Stimulated activated CD4-positive, alpha-beta T cell treated with anti-CD3 and anti-CD28 coated beads, Interleukin-2, amount 100 ng/mL, for 24 hours (primary cell): ENCODE measurements at regions not wholly inside any gene's neighbourhood (a gene's known extent, or its start where the extent isn't known, plus 50 kb on each side); places are given as distances from the start of the nearest gene placed in this dataset.

Experiments
- DNase-seq, 2 donors: peaks; one replicate each; pipeline ENCODE4 v3.0.0-alpha.2; 2020

DNA sequence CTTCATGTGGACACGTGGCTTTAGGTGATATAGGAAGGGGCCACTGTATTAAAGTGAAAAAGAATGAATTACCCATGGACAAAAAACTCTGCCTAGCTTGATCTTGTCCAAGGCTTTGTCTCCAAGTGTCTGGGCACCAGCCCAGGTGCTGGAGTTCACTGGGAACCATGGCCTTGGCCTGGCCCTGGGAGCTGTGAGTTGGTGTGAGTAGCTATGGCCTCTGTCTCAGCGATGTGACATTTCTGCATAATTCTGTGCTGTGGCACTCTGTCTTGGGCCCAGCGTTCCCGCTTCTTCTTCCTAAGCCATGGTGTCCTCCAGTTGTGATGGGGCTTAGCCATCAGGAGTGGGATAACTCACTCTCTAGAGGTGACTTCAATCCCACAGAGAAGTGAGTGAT lies 119.0 kb upstream of the PPP2R2D start:
- DNase-seq, result no peak

DNA sequence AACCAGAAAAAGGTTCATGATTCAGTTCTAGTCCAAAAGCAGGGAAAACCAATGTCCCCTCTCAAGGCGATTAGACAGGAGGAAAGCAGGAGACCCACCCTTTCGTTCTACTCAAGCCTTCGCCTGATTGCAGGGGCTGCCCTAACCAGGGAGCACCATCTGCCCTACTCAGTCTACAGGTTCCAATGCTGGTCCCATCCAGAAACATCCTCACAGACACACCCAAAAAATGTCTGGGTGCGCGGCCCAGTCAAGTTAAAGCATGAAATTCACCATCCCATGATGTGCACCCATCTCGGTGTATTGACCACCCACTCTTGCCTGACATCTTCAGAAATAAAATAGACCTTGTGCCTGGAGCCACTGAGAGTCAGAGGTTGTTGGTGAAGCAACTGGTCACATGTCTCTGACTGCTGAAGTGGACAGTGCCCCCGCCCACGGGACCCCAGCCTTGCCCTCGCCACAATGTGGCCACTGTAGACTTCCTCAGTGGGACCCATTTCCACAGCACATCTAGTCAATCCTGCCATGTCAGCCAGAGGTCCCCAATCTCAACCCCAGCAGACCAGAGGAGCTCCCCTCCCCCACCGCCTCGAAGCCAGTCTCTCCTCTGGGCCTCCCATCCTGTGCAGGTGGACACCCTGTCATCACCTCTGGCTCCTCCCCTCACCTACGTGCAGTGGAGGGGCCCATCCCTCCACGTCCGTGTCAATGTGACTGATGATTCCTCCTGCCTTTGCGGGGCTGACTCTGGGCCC lies 116.3 kb upstream of the PPP2R2D start:
- DNase-seq, result no peak

DNA sequence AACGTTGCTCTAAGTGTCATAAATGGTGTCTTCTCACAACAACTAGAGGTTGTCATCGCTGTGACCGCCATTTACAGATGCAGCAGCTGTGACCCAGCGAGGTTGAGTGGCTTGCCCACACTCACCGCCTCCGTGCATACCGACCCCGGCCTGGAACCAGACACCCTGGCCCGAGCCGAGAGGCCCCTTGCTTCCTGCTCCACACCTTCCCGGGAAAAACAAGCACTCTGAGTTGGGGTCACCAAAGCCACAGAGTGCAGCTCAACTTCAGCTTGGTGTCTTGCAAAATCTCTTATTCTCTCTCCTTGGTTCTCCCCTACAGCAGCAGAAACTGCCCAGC lies 115.7 kb upstream of the PPP2R2D start:
- no peak for DNase-seq

DNA sequence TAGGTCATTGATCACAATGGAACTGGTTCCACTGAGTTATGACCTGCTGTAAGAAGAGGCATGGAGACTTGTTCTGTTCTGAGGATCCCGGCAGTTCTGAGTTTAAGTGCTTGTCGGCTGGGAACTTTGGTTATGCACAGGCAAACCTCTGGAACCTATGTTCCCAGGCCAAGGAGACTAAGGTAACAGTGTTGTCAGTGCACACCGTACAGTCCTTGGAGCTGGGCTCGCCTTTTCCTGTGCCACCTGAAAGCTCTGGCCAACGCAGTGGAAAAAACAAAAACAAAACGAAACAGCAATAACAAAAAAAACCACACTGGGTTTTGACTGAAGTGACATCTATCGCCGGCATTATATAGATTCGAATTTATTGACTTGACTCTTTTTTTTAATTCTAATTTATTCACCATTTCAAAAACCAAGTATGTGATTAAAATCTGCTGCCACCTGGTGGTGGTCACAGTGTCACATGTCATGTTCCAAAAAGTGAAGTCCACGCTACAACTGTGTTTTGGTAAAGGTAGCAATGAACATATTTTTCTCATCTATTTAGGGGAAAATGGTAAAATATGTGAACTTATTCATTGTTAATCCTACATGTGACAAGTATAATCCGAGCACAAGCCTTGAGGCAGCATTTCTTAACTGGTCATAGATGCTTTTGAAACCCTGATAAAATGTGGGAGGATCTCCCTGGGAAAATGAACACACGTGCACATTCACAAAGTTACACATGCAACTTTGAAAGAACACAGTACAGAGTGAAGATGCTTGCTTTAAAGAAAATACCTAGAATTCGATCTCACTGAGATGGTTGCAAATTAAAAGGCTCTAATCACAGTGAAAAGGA lies 113.8 kb upstream of the PPP2R2D start:
- peak; percentile 36 to 54 for DNase-seq

DNA sequence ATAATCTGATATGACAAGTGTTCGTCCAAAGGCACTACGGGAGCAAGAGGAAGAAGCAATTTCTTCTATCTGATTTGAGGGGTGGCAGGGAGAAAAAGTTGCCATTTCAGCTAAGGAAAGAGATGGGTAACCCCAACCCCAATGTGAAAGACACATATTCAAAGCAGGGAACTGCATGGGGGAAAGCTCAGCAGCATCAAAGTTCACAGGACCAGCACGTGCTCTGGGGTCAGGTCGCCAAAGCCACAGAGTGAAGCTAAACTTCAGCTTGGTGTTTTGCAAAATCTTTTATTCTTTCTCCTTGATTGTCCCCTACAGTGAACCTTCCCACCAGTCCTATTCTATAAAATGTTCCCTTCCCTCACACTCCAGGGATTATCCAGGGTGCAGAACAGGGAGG lies 112.8 kb upstream of the PPP2R2D start:
- DNase-seq, result no peak

DNA sequence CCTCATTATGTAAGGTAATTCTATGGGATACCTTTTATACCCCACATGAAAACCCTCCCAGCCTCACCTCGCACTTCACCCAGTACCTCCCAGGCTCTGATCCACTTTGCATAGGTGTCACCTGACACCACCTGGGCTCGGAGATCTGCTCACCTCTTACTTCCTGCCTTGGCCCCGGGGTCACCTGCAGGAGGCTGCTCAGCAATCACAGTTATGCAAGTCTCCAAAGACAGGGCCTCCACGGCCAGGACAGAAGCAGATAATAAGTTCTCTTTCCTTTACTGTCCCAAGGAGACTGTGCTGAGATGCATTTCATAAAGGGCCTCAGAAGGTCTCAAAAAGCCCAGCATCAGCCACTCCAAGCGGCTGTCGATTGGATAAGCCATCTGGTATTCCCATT lies 112.4 kb upstream of the PPP2R2D start:
- DNase-seq, result no peak

DNA sequence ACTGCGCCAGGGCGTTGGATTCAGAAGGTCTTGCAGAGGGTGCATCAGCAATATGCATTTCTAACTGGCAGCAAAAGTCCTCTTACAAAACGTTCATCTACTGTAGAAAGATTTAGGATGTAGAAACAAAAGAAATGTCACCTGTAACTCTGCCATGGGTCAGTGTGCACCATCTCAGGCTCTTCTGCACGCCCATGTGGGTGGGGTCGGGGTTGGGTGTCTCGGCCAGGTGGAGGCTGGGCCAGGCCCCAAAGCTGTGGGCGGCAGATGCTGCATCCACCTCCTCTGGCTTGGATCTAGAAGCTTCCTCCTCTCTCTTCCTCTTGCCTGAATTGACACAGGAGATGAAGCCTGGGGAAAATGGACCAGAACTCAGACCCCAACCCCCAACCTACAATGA lies 111.3 kb upstream of the PPP2R2D start:
- DNase-seq, result no peak

DNA sequence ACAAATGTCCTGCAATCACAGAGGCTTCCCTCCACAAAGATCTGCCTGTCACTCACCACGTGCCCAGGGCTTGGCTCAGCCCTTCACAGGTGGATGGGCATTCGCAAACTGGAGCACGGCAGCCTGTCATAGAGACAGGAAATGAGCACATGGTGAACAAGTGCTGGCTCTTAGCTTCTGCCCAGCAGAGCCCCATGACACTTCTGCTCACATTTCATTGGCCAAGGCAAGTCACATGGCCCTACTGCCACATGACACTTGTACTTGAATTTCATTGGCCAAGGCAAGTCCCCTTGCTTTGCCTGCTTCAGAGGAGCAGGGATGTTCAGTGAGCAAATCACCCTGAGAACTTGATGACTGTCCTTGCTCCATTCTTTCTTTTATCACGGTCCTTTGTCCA lies 110.8 kb upstream of the PPP2R2D start:
- DNase-seq, result peak in 1 of 2 donors; percentile 52

DNA sequence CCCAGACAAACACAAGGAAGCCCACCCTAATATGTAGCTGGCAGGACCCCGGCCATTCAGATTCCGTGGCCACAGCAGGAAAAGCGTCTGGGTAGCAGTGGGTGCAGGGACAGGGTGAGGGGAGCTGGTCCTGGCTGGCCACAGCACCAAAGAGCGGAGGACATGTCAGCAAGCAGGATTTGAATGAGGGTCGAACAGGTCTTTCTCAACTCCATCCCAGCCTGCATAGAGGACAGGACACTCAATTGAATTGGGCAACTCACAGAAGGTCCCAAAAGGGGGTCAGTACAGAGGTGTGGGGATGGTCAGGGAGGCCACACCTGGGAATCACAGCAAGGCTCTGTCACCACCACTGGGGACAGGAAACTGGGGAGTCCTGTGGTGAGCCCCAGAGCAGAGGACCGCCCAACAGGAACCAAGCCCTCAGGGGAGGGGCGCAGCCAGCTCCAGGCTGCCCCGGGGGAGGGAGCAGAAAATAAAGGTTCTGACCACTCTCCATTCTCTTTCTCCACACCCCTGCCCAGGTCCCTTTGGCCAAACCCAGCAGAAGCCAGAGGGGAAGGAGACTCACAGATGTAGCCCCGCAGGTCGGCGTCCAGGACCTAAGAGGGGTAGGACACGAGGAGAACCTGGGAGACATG lies 108.7 kb upstream of the PPP2R2D start:
- DNase-seq, result no peak

DNA sequence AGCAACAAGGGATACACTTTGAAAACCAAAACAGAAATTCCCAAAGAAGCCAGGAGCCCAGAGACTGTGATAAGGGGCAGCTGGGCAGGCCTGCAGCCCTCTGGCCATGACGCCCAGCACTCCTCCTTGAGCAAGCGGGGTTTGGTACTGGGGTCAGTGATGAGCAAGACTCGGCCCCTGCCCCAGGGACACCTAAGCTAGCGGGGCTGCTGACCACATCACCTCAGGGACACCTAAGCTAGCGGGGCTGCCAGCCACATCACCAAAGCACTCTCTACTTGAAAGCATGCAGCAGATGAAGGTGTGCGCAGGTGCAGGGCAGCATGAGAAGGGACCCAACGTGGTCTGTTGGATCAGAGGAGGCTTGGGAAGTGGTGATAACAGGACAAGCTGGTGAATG lies 108.0 kb upstream of the PPP2R2D start:
- DNase-seq, result no peak

DNA sequence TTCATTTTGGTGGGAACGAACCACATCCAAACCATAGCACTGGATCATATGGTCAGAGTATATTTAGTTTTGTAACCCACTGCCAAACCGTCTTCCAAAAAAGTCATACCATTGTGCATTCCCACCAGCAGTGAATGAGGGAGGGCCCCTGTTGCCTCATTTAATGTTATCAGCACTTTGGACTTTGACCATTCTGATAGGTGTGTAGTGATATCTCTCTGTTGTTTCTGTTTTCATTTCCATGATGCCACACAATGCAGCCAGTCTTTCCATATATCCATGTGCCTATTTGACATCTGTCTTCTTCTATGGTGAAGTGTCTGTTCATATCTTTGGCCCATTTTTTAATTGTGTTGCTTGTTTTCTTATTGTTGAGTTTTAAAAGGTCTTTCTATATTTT lies 105.0 kb upstream of the PPP2R2D start:
- DNase-seq, result no peak

DNA sequence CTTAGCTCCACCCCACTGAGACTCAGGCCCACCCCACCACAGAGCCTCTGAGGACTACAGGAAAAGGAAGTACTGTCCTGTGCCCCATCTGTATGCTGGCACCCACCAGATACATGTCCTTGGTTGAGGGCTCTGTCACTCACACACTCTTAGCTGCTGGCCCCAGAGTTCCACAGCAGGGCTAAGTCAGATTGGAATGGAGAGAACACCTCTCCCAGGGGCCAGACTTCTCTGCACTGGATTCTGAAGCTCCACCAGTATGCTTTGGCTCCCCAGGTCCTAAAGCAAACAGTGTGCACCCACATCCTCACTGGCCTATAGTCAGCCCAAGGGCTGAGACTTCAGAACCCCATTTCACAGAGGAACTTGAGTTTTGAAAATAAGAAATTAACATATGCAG lies 103.2 kb upstream of the PPP2R2D start:
- DNase-seq, result no peak

DNA sequence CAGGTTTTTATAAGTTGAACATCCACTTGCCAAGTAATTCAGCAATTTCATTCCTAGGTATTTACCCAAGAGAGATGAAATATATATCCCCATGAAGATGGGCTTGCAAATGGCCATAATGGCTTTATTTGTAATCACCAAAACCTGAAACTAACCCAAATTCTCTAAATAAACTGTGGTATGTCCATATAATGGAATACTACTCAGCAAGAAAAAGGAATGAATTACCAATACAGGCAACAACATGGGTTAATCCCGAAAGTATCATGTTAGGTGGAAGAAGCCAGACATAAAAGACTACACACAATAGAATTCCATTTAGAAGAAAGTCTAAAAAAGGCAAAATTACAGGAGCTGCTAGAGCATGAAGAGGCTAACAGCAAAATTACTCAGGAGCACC lies 101.4 kb upstream of the PPP2R2D start:
- DNase-seq, result no peak

DNA sequence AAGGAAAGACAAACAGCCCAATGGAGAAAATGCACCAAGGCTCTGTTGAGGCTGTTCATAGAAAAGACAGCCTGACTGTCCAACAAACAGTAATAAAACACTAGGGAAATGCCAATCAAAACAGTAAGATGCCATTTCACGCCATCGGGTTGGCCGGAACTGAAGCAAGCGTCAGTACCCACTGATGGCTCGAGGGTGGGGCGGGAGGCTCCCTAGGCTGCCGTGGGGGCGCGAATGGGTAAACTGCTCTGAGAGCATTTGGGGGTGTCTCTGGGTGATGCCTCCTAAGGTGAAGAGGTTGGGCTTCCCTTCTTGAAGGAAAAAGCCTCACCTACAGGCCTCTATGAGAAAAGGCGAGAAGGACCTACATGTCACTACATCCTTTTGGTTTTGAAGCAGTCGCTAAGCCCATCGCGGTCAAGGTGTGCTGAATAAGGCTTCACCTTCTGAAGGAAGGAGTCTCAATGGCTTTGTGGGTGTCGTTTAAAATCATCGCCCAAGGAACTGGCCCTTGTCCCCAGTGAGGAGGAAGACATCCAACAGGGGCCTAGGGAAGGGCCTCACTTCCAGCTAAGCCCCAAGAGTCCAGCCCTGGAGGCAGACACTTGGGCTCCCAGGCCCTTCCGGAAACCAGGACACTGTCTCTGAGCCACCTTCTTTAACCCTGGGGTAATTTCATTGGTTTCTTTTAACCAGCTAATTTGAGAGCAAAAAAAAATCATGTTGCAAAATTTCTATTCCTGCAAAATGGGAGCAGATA lies 98.5 kb upstream of the PPP2R2D start:
- no peak for DNase-seq

DNA sequence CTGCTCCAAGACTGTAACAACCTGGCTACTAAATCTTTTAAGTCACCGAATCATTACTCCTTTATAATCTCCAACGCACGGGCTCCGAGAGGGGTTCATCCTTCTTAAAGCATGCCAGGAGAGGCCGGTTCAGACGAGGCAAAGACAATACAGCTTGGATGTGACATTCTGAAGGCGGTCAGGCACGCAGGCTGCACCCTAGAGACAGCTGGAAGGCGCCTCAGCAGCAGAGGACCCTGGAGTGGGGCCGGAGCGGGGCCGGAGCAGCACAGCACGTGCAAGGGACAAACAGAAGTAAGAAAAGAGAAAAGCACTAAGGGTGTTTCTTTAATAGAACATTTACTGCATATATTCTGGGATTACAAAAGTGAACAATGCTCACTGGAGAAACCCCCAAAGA lies 97.8 kb upstream of the PPP2R2D start:
- no peak for DNase-seq

DNA sequence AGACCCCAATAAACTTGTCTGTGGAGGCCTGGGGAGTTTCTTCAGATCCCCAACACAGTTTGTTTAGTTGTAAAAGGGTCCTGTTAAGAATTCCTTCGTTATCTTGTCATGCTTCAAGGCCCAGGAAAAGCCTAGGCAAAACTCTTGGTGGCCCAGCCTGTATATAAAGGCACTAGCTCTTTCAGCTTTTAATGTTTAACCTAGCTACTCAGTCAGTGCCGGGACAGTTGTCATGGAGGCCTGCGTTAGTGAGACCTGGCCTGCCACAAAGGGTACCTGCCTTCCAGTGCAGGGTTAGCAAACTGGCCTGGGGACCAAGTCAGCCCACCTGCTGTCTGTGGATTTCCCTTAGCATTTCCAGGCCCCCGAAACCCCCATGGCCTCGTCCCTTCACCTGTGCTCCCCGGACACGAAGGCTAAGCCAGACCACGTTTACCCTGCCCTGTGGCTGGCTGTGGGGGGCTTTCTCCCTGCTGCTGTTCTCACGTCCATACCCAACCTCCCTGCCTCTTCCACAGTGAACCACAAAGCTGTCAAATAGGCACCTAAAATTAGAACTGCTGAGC lies 96.9 kb upstream of the PPP2R2D start:
- DNase-seq, result no peak

DNA sequence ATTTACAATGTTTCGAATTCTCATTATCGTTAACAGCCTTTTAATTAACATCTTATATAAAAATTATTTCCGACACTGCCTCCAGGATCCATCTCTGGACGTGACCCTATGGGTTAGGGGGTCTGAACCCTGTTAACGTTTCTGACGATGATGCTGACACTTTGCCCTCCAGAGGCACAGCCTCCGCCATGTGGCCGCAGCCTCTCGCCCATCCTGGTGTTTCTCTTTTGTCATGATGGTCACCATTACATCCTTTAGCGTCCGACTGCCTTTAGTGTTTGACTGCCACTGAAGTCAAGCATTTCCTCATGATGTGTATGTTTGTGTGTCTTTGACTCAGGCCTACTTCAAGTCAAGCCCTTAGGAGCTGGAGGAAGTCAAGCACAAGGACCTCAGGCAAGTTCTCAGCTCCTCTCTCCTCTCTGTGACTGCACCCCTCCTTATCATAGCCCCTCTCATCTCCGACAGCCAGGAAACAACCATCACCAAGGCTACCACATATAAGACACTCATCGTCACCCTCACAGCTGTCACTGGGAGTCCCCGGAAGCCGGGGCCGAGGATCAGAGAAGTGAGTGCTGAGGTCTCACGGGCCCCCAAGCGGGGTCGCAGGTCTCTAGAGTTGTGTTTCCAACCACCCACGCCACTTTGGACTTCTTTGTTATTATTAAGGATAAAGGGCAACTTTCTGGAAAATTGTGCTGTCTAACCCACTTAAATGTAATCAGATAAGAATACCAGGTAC lies 96.1 kb upstream of the PPP2R2D start:
- no peak for DNase-seq

DNA sequence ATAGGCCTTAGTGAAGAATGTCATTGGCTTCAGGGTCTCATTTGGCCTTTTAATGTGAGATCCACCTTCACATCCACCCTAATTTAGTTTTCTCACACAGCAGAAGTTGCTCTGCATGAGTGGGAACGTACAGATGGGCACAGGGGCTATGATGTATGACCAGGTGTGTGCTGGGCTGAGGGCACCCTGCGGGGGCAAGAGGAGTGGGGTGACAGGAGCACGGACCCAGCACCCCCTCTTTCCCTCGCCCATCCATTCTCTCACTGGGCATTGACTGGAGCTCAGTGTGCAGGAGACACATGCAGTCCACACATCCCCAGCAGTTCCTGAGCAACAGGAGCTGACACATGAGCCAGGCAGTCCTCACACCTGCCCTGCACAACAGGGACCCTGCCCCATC lies 95.1 kb upstream of the PPP2R2D start:
- no peak for DNase-seq

DNA sequence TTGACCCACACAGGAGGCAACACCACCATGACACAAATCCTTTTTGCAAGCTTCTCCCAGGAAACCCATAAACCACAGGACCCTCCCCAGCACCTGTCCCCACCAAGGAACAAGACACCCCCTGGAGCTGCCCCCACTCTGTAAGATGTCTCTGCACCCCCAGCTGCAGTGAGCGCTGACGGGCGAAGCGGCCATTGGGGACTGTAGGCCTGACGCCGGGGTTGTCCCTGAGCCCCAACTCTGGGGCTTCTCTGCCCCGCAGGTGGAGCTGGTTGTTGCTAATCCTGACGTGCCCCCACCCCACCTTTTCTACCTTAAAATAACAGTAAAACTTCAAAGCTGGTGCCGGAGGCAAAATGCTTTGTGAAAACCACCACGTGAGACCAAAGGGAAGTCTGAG lies 94.7 kb upstream of the PPP2R2D start:
- DNase-seq, result no peak

DNA sequence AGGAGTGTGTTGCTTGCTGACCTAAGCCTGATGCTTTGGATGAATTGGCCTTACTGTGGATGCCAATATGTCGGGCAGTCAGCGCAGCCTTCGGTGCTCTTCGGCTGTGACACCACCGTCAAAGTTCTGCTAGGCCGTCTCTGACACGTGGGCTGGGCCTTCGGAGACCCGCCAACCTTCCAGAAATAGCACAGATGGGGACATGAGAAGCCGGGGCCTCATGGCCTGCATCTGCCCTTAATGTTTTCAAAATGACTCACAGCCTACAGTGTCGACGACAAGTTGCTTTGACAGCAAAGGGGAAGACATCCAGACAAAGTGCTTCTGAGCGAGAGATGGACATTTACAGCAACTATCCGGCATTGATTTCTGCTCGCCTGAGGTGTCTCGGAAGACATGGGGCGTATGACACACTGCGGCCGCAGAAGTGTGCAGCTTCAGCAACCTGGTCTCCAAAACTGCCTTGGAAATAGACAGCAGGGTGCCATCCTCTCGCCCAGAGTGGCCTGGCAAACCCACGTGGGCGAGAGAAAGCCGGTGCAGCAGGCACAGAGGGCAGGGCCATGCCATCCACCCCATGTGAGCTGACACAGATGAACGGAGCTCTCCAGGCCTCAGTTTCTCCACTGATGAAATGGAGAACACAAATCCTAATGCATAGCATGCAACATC lies 94.0 kb upstream of the PPP2R2D start:
- no peak for DNase-seq

DNA sequence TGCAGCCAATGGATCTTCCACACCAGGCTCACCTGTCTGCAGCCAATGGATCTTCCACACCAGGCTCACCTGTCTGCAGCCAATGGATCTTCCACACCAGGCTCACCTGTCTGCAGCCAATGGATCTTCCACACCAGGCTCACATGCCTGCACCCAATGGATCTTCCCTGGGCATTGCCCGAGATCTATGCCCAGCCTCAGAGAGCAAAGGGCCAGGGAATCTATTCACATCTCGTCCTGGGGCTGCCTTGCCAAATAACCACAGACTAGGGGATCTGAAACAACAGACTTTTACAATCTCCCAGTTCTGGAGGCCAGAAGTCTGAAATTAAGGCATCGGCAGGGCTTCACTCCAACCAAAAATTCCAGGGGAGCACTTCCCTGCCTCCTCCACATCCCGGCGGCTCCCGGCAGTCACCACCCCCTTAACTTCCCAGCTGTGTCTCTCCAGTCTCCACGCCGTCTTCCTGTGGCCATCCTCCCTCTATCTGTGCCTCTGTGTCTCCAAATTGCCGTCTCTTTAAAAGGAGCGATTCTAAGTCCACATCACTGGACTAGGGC lies 92.4 kb upstream of the PPP2R2D start:
- no peak for DNase-seq
